GM18517 (cell line): ENCODE measurements at regions not wholly inside any gene's neighbourhood (a gene's known extent, or its start where the extent isn't known, plus 50 kb on each side); places are given as distances from the start of the nearest gene placed in this dataset.
"Not testable (repeated sequence)": the region's sequence is repeated elsewhere in the genome, so short reads cannot be mapped to it uniquely, and the experiment has no call there.

Experiments used
- ATAC-seq: cut with Tn5 transposase; IDR thresholded peaks from one replicate; pipeline ENCODE4 v1.9.1; 2021; ENCODE audit warnings: mild to moderate bottlenecking, moderate library complexity; ENCODE audit not compliant: unreplicated experiment

- not testable (repeated sequence) for ATAC-seq
These were observed 54.0 kb upstream of the WWC2 start for GRCh38 chr4:183044924-183045640.

- no peak for ATAC-seq
These were observed 60.6 kb upstream of the WWC2 start for GRCh38 chr4:183038436-183038835.

DNA sequence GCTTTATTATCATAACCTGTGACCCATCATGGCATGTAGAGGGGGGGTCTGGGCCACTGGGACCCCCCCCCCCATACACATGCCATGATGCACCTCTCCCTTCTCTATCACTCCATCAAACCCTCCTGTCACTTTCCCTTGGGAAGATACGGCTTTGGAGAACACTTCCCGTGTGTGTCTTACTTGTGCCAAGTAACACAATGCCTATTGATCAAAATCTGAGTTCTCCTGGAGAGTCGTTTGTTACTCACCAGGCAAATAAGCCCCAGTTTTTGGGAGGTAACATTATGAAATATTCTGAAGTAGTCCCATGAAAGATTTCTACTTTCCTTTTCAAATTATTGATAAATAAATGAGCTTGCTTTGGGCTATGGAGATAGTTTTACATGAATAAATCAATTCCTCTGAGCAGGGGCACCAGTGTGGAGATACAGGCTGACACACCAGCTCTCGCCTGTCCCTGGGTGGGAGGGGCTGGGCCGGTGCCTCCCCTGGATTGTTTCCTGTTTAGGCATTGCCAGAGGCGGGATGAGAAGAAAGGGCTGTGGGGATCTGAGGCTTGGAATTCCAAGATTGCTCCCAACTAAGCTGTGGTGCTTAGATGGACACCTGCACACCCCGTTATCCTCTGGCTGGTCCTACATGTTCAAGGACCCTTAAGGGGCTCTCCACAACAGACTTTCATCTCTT, 63.2 kb upstream of the WWC2 start:
- ATAC-seq, result no peak

- no peak for ATAC-seq
These were observed 63.8 kb upstream of the WWC2 start for GRCh38 chr4:183035256-183035655.

DNA sequence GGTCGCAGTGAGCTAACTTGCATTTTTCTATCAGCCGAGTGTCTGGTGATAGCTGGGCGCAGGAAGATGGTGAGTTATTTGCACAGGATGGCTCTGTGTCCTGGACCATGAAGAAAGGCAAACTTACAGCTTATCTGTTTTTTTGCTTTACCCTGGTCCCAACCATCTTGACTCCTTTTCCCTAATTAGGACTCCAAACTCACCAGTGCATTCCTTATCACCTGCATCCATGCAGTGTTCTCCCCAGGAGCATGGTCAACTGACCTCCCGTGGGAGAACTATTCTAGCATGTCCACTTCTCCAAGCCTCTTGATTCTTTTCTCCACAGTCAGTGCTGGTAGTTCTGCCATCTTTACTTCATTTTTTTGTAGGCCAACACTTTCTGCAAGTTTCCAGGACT, 68.2 kb upstream of the WWC2 start:
- no peak for ATAC-seq

GRCh38 chr4:183030309-183030708, 68.7 kb upstream of the WWC2 start:
- no peak for ATAC-seq

DNA sequence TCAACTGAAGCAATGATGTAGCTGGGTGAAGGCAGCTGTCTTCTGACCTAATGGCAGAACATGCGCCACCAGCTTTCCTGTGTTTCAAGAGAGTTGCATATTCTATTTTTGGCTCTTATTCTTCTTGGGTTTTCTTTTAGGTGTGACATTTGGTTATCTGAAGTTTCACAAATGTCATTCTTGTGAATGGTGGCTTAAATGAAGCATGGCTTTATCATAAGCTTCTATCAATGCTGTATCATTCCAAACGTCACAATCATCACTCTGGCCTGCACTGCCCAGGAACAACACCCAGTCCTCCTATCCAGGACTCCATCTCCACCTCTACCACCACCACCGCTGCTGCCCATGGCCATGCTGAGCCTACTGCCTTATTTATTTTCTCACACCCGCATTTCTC, 69.7 kb upstream of the WWC2 start:
- ATAC-seq, result no peak

- ATAC-seq, result no peak
These were observed 72.4 kb upstream of the WWC2 start for GRCh38 chr4:183026701-183027100.

- no peak for ATAC-seq
These were observed 76.4 kb upstream of the WWC2 start for GRCh38 chr4:183022617-183023016.

- ATAC-seq, result no peak
These were observed 81.1 kb upstream of the WWC2 start for GRCh38 chr4:183017962-183018361.

DNA sequence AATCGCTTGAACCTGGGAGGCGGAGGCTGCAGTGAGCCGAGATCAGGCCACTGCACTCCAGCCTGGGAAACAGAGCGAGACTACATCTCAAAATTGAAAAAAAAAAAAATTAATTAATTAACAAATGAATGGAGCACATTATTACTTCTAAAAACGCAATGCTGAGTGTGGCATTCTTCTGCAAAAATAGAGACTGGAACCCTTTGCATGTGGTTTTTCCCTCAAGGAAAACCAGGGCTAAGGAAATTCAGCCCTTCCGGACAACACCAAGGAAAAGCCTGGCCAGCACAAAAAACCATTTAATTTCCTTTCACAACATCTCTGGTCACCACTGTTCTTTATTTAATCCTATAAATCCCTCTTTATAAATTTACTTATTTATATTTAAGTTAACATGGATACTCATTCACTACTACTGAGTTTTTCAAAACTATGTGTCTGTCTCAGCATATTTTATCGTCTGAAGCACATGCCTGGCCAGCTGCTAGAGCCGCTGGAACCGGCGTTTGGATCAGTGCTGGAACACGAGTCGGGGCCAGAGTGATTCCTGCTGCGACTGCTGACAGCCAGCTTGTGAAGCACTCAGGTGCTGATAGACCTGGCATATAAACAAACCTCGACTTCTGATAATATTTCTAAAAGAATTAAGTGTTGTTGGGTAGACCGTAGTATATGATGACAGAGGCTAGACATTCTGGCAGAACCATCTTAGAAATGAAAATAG, 84.5 kb upstream of the WWC2 start:
- ATAC-seq, result no peak

GRCh38 chr4:183013730-183014002, 85.4 kb upstream of the WWC2 start:
- no peak for ATAC-seq

GRCh38 chr4:183012879-183013729, 86.0 kb upstream of the WWC2 start:
- ATAC-seq, result no peak

DNA sequence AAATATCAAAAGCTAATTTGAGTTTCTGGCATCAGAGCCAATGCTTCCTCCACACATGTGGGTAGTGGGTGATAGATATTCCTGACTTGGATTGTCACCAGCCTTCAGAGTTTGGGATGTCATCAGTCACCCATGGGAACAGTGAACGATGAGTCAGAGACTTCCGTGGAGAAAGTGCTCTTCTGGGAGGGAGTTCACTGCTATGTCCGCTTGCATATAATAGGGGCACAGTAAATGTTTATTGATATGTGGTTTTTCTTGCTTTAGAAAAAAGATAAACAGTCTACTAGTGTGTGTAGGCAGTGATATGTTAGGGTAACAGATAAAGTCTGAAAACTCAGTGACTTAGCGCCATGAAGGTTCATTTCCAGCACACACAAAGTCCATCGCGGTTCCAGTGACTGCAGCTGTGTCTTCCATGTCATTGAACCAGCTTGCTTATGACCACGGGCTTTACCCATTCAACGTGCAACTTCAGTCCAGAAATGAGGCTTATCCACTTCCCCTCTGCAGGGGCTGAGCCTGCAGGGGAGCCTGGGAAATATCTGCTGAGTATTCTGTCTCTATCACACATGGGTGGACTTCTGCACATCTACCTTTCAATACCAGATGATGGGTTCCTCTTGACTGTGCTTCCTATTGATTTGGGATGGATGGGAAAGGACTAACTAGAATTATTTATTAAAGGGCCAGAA, 87.7 kb upstream of the WWC2 start:
- ATAC-seq, result no peak

DNA sequence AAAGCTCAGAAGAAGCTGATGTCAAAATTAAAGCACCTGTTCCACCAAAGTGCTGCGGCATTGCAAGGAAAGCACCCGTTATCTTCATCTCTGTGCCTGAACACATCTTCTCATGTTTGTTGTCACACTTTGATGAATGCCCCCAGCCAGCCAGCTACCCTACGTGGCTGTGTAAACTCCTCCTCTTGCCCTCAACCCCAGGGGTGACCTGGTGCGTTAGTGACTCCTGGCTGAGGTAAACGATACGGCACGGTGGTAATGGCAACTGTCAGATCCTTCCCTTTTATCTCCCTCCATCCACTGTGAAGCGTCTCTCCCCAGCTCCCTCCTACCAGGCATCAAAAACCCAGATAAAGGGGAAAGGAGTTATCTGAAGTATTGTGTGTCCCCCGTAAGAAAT, 90.6 kb upstream of the WWC2 start:
- no peak for ATAC-seq

DNA sequence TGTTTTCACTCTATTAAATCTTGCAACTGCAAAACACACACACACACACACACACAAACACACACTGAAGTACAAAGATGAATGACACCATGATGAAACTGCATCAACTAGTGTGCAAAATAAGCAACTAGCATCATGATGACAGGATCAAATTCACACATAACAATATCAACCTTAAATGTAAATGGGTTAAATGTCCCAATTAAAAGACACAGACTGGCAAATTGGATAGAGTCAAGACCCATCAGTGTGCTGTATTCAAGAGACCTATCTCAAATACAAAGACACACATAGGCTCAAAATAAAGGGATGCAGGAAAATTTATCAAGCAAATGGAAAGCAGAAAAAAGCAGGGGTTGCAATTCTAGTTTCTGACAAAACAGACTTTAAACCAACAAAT, 87.2 kb upstream of the DCTD start:
- ATAC-seq, result not testable (repeated sequence)

GRCh38 chr4:182994171-182994570, 77.0 kb upstream of the DCTD start:
- no peak for ATAC-seq

DNA sequence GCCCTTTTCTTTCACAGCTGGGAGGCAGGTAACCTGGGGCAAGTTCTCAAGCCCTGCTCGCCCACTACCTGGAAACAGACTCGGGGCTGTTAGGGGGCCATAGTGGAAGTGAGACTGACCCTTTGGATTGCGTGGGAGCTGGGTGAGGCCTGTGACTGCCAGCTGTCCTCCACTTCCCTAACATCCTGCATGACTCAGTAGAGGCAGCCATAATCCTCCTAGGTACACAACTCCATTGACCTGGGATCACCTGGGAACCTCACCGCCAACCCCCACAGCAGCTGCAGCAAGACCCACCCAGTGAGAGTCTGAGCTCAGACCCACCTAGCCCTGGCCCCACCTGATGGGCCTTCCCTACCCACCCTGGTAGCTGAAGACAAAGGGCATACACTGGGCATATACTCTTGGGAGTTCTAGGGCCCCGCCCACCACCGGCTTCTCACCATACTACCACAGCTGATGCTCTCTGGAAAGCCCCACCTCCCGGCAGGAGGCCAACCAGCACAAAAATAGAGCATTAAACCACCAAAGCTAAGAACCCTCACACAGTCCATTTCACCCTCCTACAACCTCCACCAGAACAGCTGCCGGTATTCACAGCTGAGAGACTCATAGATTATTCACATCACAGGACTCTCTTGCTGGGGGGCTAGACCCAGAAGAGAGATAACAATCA, 61.1 kb upstream of the DCTD start:
- peak; percentile 87 for ATAC-seq

GRCh38 chr4:182975806-182976205, 58.6 kb upstream of the DCTD start:
- peak; percentile 65 for ATAC-seq

GRCh38 chr4:182973941-182974340, 56.8 kb upstream of the DCTD start:
- ATAC-seq, result no peak
